Loucy (cell line): ENCODE measurements at regions not wholly inside any gene's neighbourhood (a gene's known extent, or its start where the extent isn't known, plus 50 kb on each side); places are given as distances from the start of the nearest gene placed in this dataset.

Experiments used
- H2AFZ ChIP-seq: fragments of 200-600 bp; sonication (generic); 2 replicates; pipeline ENCODE4 v1.6.0; 2016; ENCODE audit warnings: antibody characterized with exemption, mild to moderate bottlenecking, low read length, moderate library complexity
- H3F3A ChIP-seq: fragments of 200-600 bp; 2 replicates; pipeline ENCODE4 v1.6.0; 2016; ENCODE audit warnings: antibody characterized with exemption, low read depth, mild to moderate bottlenecking
- H3K27me3 ChIP-seq: fragments of 200-600 bp; sonication (generic); 2 replicates; pipeline ENCODE4 v1.6.1; 2014; ENCODE audit warnings: low read length, mild to moderate bottlenecking; ENCODE audit not compliant: insufficient read depth, poor library complexity, severe bottlenecking
- H3K36me3 ChIP-seq: fragments of 200-600 bp; sonication (generic); 2 replicates; pipeline ENCODE4 v1.6.1; 2016; ENCODE audit warnings: low read length; ENCODE audit not compliant: insufficient read depth
- H3K4me1 ChIP-seq: fragments of 200-600 bp; sonication (generic); 2 replicates; pipeline ENCODE4 v1.5.1; 2014; ENCODE audit warnings: low read length, mild to moderate bottlenecking; ENCODE audit not compliant: insufficient read depth, poor library complexity, severe bottlenecking
- H3K4me2 ChIP-seq: fragments of 200-600 bp; sonication (generic); 2 replicates; pipeline ENCODE4 v1.6.0; 2014; ENCODE audit warnings: antibody characterized with exemption, low read length, low read depth, mild to moderate bottlenecking; ENCODE audit not compliant: poor library complexity, severe bottlenecking
- H3K4me3 ChIP-seq: fragments of 200-600 bp; sonication (generic); 2 replicates; pipeline ENCODE4 v1.5.1; 2014; ENCODE audit warnings: low read length, mild to moderate bottlenecking, mixed read lengths; ENCODE audit not compliant: poor library complexity, severe bottlenecking
- H3K79me2 ChIP-seq: fragments of 200-600 bp; sonication (generic); 2 replicates; pipeline ENCODE4 v1.6.1; 2014; ENCODE audit warnings: low read length; ENCODE audit not compliant: insufficient read depth
- H3K9ac ChIP-seq: fragments of 200-600 bp; sonication (generic); 2 replicates; pipeline ENCODE4 v1.6.0; 2014; ENCODE audit warnings: mild to moderate bottlenecking, low read depth, low read length, moderate library complexity; ENCODE audit not compliant: poor library complexity, severe bottlenecking
- H3K9me2 ChIP-seq: fragments of 200-600 bp; sonication (generic); replicated peaks from 2 replicates; pipeline ENCODE4 v1.6.1; 2016; ENCODE audit warnings: low read depth, low read length, mixed read lengths
- H3K9me3 ChIP-seq: fragments of 200-600 bp; sonication (generic); 2 replicates; pipeline ENCODE4 v1.6.1; 2014; ENCODE audit warnings: mild to moderate bottlenecking, antibody characterized with exemption, low read length, low read depth; ENCODE audit not compliant: insufficient read depth
- H4K20me1 ChIP-seq: fragments of 200-600 bp; sonication (generic); 2 replicates; pipeline ENCODE4 v1.6.0; 2014; ENCODE audit warnings: antibody characterized with exemption, low read length, mild to moderate bottlenecking; ENCODE audit not compliant: insufficient read depth, poor library complexity, severe bottlenecking
- EZH2phosphoT487 ChIP-seq: fragments of 200-600 bp; IDR thresholded peaks from 2 replicates; pipeline ENCODE4 v1.6.1; 2018; ENCODE audit warnings: antibody characterized with exemption, mild to moderate bottlenecking, moderate library complexity, borderline replicate concordance
- TF ChIP-seq, protein P1 (sequence below): fragments of 200-600 bp; sonication (generic); conservative IDR thresholded peaks from 2 replicates; pipeline ENCODE4 v1.5.1; 2014; ENCODE audit warnings: mild to moderate bottlenecking, antibody characterized with exemption, low read length

GRCh38 chr16:27633721-27634120 is 83.8 kb downstream of the KATNIP start:
- no peak for TF ChIP-seq EZH2phosphoT487
- TF ChIP-seq, protein P1, sequence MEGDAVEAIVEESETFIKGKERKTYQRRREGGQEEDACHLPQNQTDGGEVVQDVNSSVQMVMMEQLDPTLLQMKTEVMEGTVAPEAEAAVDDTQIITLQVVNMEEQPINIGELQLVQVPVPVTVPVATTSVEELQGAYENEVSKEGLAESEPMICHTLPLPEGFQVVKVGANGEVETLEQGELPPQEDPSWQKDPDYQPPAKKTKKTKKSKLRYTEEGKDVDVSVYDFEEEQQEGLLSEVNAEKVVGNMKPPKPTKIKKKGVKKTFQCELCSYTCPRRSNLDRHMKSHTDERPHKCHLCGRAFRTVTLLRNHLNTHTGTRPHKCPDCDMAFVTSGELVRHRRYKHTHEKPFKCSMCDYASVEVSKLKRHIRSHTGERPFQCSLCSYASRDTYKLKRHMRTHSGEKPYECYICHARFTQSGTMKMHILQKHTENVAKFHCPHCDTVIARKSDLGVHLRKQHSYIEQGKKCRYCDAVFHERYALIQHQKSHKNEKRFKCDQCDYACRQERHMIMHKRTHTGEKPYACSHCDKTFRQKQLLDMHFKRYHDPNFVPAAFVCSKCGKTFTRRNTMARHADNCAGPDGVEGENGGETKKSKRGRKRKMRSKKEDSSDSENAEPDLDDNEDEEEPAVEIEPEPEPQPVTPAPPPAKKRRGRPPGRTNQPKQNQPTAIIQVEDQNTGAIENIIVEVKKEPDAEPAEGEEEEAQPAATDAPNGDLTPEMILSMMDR: no peak
- Histone ChIP-seq H3K4me3 (no peak overlapping the region), H3K4me2 (no peak overlapping the region), H3K27me3 (no peaks in the 10 kb centered on the region), H3K9me2 (no peaks in the 10 kb centered on the region), H3K9me3 (no peaks in the 10 kb centered on the region), H3K9ac (no peak overlapping the region), H2AFZ (no peak overlapping the region), H3K79me2 (no peaks in the 10 kb centered on the region), H3K36me3 (peaks cover 4% of the 10 kb centered on the region; the same call in 1 of the 2 replicates), H3F3A (no peaks in the 10 kb centered on the region), H4K20me1 (no peaks in the 10 kb centered on the region), H3K4me1 (no peaks in the 10 kb centered on the region)

DNA sequence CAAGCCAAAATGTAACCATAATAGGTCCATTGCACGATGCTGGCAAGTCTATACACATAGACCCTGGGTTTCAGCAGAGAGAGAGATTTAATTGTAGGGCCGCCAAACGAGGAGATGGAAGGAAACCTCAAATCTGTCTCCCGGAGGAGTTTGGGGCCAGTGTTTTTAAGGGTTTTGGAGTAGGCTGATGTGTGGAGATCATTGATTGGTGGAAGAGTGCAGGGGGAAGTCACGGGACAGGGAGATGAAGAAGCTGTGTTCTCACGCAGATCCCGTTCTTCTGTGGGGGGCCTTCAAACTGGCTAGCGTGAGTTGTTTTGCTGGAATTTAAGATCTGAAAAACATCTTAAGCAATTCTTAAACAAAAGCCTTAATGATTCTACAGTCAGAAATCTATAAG is 84.8 kb downstream of the KATNIP start:
- Histone ChIP-seq H3K4me1 (no peaks in the 10 kb centered on the region), H3K4me2 (no peak overlapping the region), H3K4me3 (no peak overlapping the region), H4K20me1 (no peaks in the 10 kb centered on the region), H3K27me3 (no peaks in the 10 kb centered on the region), H3K9me2 (no peaks in the 10 kb centered on the region), H3F3A (no peaks in the 10 kb centered on the region), H3K79me2 (no peaks in the 10 kb centered on the region), H3K9ac (no peak overlapping the region), H3K36me3 (peaks cover 4% of the 10 kb centered on the region; the same call in 1 of the 2 replicates), H3K9me3 (no peaks in the 10 kb centered on the region), H2AFZ (no peak overlapping the region)
- no peak for TF ChIP-seq EZH2phosphoT487
- TF ChIP-seq, protein P1: no peak

- TF ChIP-seq EZH2phosphoT487: no peak
- TF ChIP-seq, protein P1: no peak
- no peaks in the 10 kb centered on the region for H3K27me3 ChIP-seq
- no peak overlapping the region for H3K4me2 ChIP-seq
- no peaks in the 10 kb centered on the region for H3K9me3 ChIP-seq
- no peaks in the 10 kb centered on the region for H3F3A ChIP-seq
- peaks cover 4% of the 10 kb centered on the region; the same call in 1 of the 2 replicates for H3K36me3 ChIP-seq
- H4K20me1 ChIP-seq: no peaks in the 10 kb centered on the region
- no peak overlapping the region for H3K4me3 ChIP-seq
- no peak overlapping the region for H2AFZ ChIP-seq
- no peaks in the 10 kb centered on the region for H3K9me2 ChIP-seq
- H3K79me2 ChIP-seq: no peaks in the 10 kb centered on the region
- no peak overlapping the region for H3K9ac ChIP-seq
- H3K4me1 ChIP-seq: no peaks in the 10 kb centered on the region
Measured at GRCh38 chr16:27636453-27637240, 86.7 kb downstream of the KATNIP start.
